ENCODE measurements at regions not wholly inside any gene's neighbourhood (a gene's known extent, or its start where the extent isn't known, plus 50 kb on each side); places are given as distances from the start of the nearest gene placed in this dataset.

GRCh38 chr4:29927895-29928294, 792.3 kb upstream of the PCDH7 start:
- TF ChIP-seq CTCF (IDR thresholded peaks at IDR 0.05) (no peak), POLR2AphosphoS5 (IDR thresholded peaks at IDR 0.05) (no peak)
